Ammon's horn (tissue), 1 donor: ENCODE measurements at regions not wholly inside any gene's neighbourhood (a gene's known extent, or its start where the extent isn't known, plus 50 kb on each side); places are given as distances from the start of the nearest gene placed in this dataset.
A peak's percentile ranks its signal among the peaks of the same experiment; 100 is the strongest.

Experiments used
- DNase-seq: peaks from one replicate; pipeline ENCODE4 v3.0.0-alpha.2; 2016; ENCODE audit warnings: low spot score

- no peak for DNase-seq
Measured at GRCh38 chr10:4529266-4529665, 296.7 kb upstream of the AKR1E2 start.

GRCh38 chr10:4527281-4527970 lies 298.6 kb upstream of the AKR1E2 start:
- DNase-seq = no peak

GRCh38 chr10:4526311-4526731 lies 299.7 kb upstream of the AKR1E2 start:
- peak; percentile 50 for DNase-seq

- no peak for DNase-seq
Measured at GRCh38 chr10:4525103-4525502, 300.9 kb upstream of the AKR1E2 start.

GRCh38 chr10:4522296-4523000 lies 303.6 kb upstream of the AKR1E2 start:
- no peak for DNase-seq

- DNase-seq = no peak
Measured at GRCh38 chr10:4519658-4520402, 306.2 kb upstream of the AKR1E2 start.

GRCh38 chr10:4517746-4518145 lies 308.3 kb upstream of the AKR1E2 start:
- no peak for DNase-seq

GRCh38 chr10:4515721-4516120 lies 310.3 kb upstream of the AKR1E2 start:
- DNase-seq = no peak

- peak; percentile 65 for DNase-seq
Measured at GRCh38 chr10:4514445-4515108, 311.4 kb upstream of the AKR1E2 start.

GRCh38 chr10:4512671-4513240 lies 313.3 kb upstream of the AKR1E2 start:
- peak; percentile 33 for DNase-seq

GRCh38 chr10:4512196-4512595 lies 313.8 kb upstream of the AKR1E2 start:
- DNase-seq = no peak

GRCh38 chr10:4511509-4511908 lies 314.5 kb upstream of the AKR1E2 start:
- DNase-seq = no peak

- DNase-seq = no peak
Measured at GRCh38 chr10:4509405-4509804, 316.6 kb upstream of the AKR1E2 start.

GRCh38 chr10:4506095-4506494 lies 319.9 kb upstream of the AKR1E2 start:
- no peak for DNase-seq

- no peak for DNase-seq
Measured at GRCh38 chr10:4504550-4504949, 321.5 kb upstream of the AKR1E2 start.

GRCh38 chr10:4503076-4503475 lies 322.9 kb upstream of the AKR1E2 start:
- no peak for DNase-seq

GRCh38 chr10:4501306-4501705 lies 324.7 kb upstream of the AKR1E2 start:
- DNase-seq = no peak

GRCh38 chr10:4498711-4499251 lies 327.2 kb upstream of the AKR1E2 start:
- DNase-seq = peak; percentile 61

- DNase-seq = no peak
Measured at GRCh38 chr10:4494551-4494950, 331.5 kb upstream of the AKR1E2 start.

GRCh38 chr10:4492202-4492601 lies 333.8 kb upstream of the AKR1E2 start:
- DNase-seq = no peak

GRCh38 chr10:4488904-4489303 lies 337.1 kb upstream of the AKR1E2 start:
- no peak for DNase-seq

GRCh38 chr10:4485636-4486035 lies 340.4 kb upstream of the AKR1E2 start:
- DNase-seq = no peak
